HG03025 (cell line): ENCODE measurements at regions not wholly inside any gene's neighbourhood (a gene's known extent, or its start where the extent isn't known, plus 50 kb on each side); places are given as distances from the start of the nearest gene placed in this dataset.
"Not testable (repeated sequence)": the region's sequence is repeated elsewhere in the genome, so short reads cannot be mapped to it uniquely, and the experiment has no call there.

Experiments used
- ATAC-seq: cut with Tn5 transposase; IDR thresholded peaks from one replicate; pipeline ENCODE4 v1.9.1; 2021; ENCODE audit warnings: mild to moderate bottlenecking, moderate library complexity; ENCODE audit not compliant: unreplicated experiment, low FRiP score

GRCh38 chr9:74362423-74362822 is 134.7 kb upstream of the RORB start:
- no peak for ATAC-seq

- no peak for ATAC-seq
Measured at GRCh38 chr9:74366111-74366510, 131.0 kb upstream of the RORB start.

GRCh38 chr9:74369844-74370243 is 127.3 kb upstream of the RORB start:
- no peak for ATAC-seq

GRCh38 chr9:74373348-74373747 is 123.8 kb upstream of the RORB start:
- no peak for ATAC-seq

- ATAC-seq = no peak
Measured at GRCh38 chr9:74379718-74380117, 117.4 kb upstream of the RORB start.

GRCh38 chr9:74391816-74392215 is 105.3 kb upstream of the RORB start:
- ATAC-seq = no peak

- no peak for ATAC-seq
Measured at GRCh38 chr9:74403581-74403980, 93.6 kb upstream of the RORB start.

- ATAC-seq = no peak
Measured at GRCh38 chr9:74404620-74405019, 92.5 kb upstream of the RORB start.

- ATAC-seq = no peak
Measured at GRCh38 chr9:74407166-74407565, 90.0 kb upstream of the RORB start.

GRCh38 chr9:74412236-74412979 is 84.7 kb upstream of the RORB start:
- no peak for ATAC-seq

GRCh38 chr9:74413876-74414275 is 83.3 kb upstream of the RORB start:
- no peak for ATAC-seq

- ATAC-seq = no peak
Measured at GRCh38 chr9:74414325-74414724, 82.8 kb upstream of the RORB start.

- ATAC-seq = no peak
Measured at GRCh38 chr9:74415995-74416394, 81.1 kb upstream of the RORB start.

- not testable (repeated sequence) for ATAC-seq
Measured at GRCh38 chr9:74424488-74424887, 72.6 kb upstream of the RORB start.

- ATAC-seq = no peak
Measured at GRCh38 chr9:74431467-74431866, 65.7 kb upstream of the RORB start.

- no peak for ATAC-seq
Measured at GRCh38 chr9:74443036-74443750, 53.9 kb upstream of the RORB start.

GRCh38 chr9:74444369-74444768 is 52.8 kb upstream of the RORB start:
- ATAC-seq = no peak
